SU-DHL-6 (cell line): ENCODE measurements at regions not wholly inside any gene's neighbourhood (a gene's known extent, or its start where the extent isn't known, plus 50 kb on each side); places are given as distances from the start of the nearest gene placed in this dataset.

Experiments used
- CTCF ChIP-seq: fragments of 200-600 bp; sonication (generic); IDR thresholded peaks from one replicate; pipeline ENCODE4 v1.5.1; 2017; ENCODE audit warnings: antibody characterized with exemption, mild to moderate bottlenecking, low read length, moderate library complexity; ENCODE audit not compliant: insufficient read depth, poor library complexity, severe bottlenecking
- EZH2phosphoT487 ChIP-seq: fragments of 200-600 bp; sonication (generic), shearing (Covaris generic); conservative IDR thresholded peaks from 2 replicates; pipeline ENCODE4 v1.6.1; 2018; ENCODE audit warnings: mild to moderate bottlenecking, antibody characterized with exemption, low read length, moderate library complexity, mixed read lengths

GRCh38 chr3:55172913-55173312 lies 245.1 kb upstream of the LRTM1 start:
- no peak for TF ChIP-seq CTCF
- no peak for TF ChIP-seq EZH2phosphoT487
